H1 (cell line): ENCODE measurements at regions not wholly inside any gene's neighbourhood (a gene's known extent, or its start where the extent isn't known, plus 50 kb on each side); places are given as distances from the start of the nearest gene placed in this dataset.

Source experiments
- CTCF ChIA-PET: fragments of 300-600 bp; sonication (Branson Sonifier 250); formaldehyde crosslinking; loops from one replicate; lab custom pipeline; 2021; ENCODE audit not compliant: partially characterized antibody; lab: Charles Lee
- POLR2A ChIA-PET: fragments of 300-600 bp; sonication (Branson Sonifier 250); formaldehyde crosslinking; loops from one replicate; lab custom pipeline; 2021; ENCODE audit warnings: inconsistent platforms; ENCODE audit not compliant: partially characterized antibody; lab: Charles Lee
- DNase-seq, 2 experiments: peaks; one replicate each; pipeline versions ENCODE4 v3.0.0 to v3.0.0-alpha.2; 2010 to 2022; ENCODE audit warnings: low spot score in 2 of 2, low read depth in 1 of 2, mixed read lengths in 1 of 2
- FAIRE-seq: peaks from 2 replicates; lab custom pipeline; 2011; peaks lifted over from hg19 to GRCh38; lab: Jason Lieb, UNC
- H2AFZ ChIP-seq: 2 replicates; pipeline ENCODE4 v1.8.1; 2012; ENCODE audit warnings: low read length, inconsistent platforms
- H2AK5ac ChIP-seq: 2 replicates; pipeline ENCODE4 v1.6.1; 2013; ENCODE audit warnings: low read depth, low read length
- H2BK120ac ChIP-seq: replicated peaks from 2 replicates; pipeline ENCODE3; 2013; ENCODE audit warnings: low read depth, low read length, inconsistent platforms
- H2BK12ac ChIP-seq: 2 replicates; pipeline ENCODE4 v1.6.1; 2013; ENCODE audit warnings: low read depth, low read length
- H2BK15ac ChIP-seq: 2 replicates; pipeline ENCODE4 v1.6.1; 2013; ENCODE audit warnings: low read length
- H2BK20ac ChIP-seq: 2 replicates; pipeline ENCODE4 v1.6.1; 2013; ENCODE audit warnings: low read length
- H2BK5ac ChIP-seq: 2 replicates; pipeline ENCODE4 v1.6.1; 2013; ENCODE audit warnings: low read depth, low read length
- H3K14ac ChIP-seq: 2 replicates; pipeline ENCODE4 v1.6.1; 2013; ENCODE audit warnings: inconsistent platforms; ENCODE audit not compliant: insufficient read length
- H3K18ac ChIP-seq: 2 replicates; pipeline ENCODE4 v1.6.1; 2013; ENCODE audit warnings: low read length; ENCODE audit errors: extremely low read depth
- H3K23ac ChIP-seq: 2 replicates; pipeline ENCODE4 v1.6.1; 2013; ENCODE audit warnings: inconsistent platforms; ENCODE audit not compliant: insufficient read length
- H3K23me2 ChIP-seq: 2 replicates; pipeline ENCODE4 v1.6.1; 2013; ENCODE audit warnings: low read depth, low read length
- H3K27ac ChIP-seq: 2 replicates; pipeline ENCODE4 v1.6.1; 2011; ENCODE audit warnings: low read depth, low read length, inconsistent platforms
- H3K27me3 ChIP-seq, 4 experiments: replicated peaks in 1 of 4; 1 replicate in 1 of 4; 2 replicates in 3 of 4; pipeline versions ENCODE4 v1.6.1 to v1.8.1; 2011 to 2013; ENCODE audit warnings: low read length in 3 of 4, mild to moderate bottlenecking in 3 of 4, inconsistent platforms in 2 of 4, mixed read lengths in 2 of 4, moderate library complexity in 1 of 4; ENCODE audit not compliant: control insufficient read depth in 3 of 4, insufficient read depth in 3 of 4; ENCODE audit errors: extremely low read depth in 1 of 4
- H3K36me3 ChIP-seq, 4 experiments: 2 replicates each; pipeline versions ENCODE4 v1.6.1 to v1.8.1; 2011 to 2013; ENCODE audit warnings: mild to moderate bottlenecking in 4 of 4, low read length in 3 of 4, moderate library complexity in 2 of 4, control low read depth in 1 of 4, inconsistent platforms in 1 of 4; ENCODE audit not compliant: insufficient read depth in 4 of 4, control insufficient read depth in 2 of 4
- H3K4ac ChIP-seq: replicated peaks from 2 replicates; pipeline ENCODE3; 2013; ENCODE audit warnings: low read length, low read depth, mixed read lengths, inconsistent platforms; ENCODE audit not compliant: insufficient read length
- H3K4me1 ChIP-seq, 4 experiments: replicated peaks in 1 of 4; 1 replicate in 1 of 4; 2 replicates in 3 of 4; pipeline versions ENCODE4 v1.6.1 to v1.8.1; 2011 to 2013; ENCODE audit warnings: low read length in 3 of 4, inconsistent platforms in 2 of 4, mixed read lengths in 1 of 4; ENCODE audit not compliant: insufficient read depth in 4 of 4, control insufficient read depth in 3 of 4
- H3K4me2 ChIP-seq, 2 experiments: 2 replicates each; pipeline versions ENCODE4 v1.6.1 to v1.8.1; 2011 to 2013; ENCODE audit warnings: low read depth in 2 of 2, low read length in 2 of 2, control low read depth in 1 of 2, inconsistent platforms in 1 of 2, mild to moderate bottlenecking in 1 of 2; ENCODE audit not compliant: insufficient read depth in 1 of 2
- H3K4me3 ChIP-seq, 4 experiments: fragments of 200-600, 300-600 bp in 1 of 4; sonication (generic), shearing (Covaris generic), sonication (Bioruptor Twin) in 1 of 4; 2 replicates each; pipeline versions ENCODE4 v1.5.1 to v1.8.1; 2011 to 2016; ENCODE audit warnings: low read length in 4 of 4, low read depth in 3 of 4, control low read depth in 2 of 4, inconsistent platforms in 2 of 4, mild to moderate bottlenecking in 2 of 4, mixed read lengths in 1 of 4, moderate library complexity in 1 of 4; ENCODE audit not compliant: insufficient read depth in 2 of 4; ENCODE audit errors: extremely low read depth in 1 of 4
- H3K56ac ChIP-seq: replicated peaks from 2 replicates; pipeline ENCODE3; 2013; ENCODE audit warnings: low read depth, mild to moderate bottlenecking, mixed read lengths, low read length, inconsistent platforms; ENCODE audit not compliant: insufficient read length
- H3K79me1 ChIP-seq: 2 replicates; pipeline ENCODE4 v1.6.1; 2013; ENCODE audit warnings: low read depth, low read length, control low read depth
- H3K79me2 ChIP-seq, 2 experiments: 2 replicates each; pipeline versions ENCODE4 v1.6.1 to v1.8.1; 2012 to 2013; ENCODE audit warnings: low read length in 2 of 2, mild to moderate bottlenecking in 2 of 2, inconsistent platforms in 1 of 2; ENCODE audit not compliant: insufficient read depth in 2 of 2, control insufficient read depth in 1 of 2
- H3K9ac ChIP-seq, 4 experiments: replicated peaks in 1 of 4; 1 replicate in 1 of 4; 2 replicates in 3 of 4; pipeline versions ENCODE4 v1.6.1 to v1.8.1; 2011 to 2013; ENCODE audit warnings: low read depth in 3 of 4, low read length in 3 of 4, control low read depth in 2 of 4, mild to moderate bottlenecking in 2 of 4, moderate library complexity in 2 of 4, inconsistent platforms in 1 of 4; ENCODE audit errors: extremely low read depth in 1 of 4
- H3K9me3 ChIP-seq, 2 experiments: 2 replicates each; pipeline versions ENCODE4 v1.6.1 to v1.8.1; 2012 to 2013; ENCODE audit warnings: mild to moderate bottlenecking in 2 of 2, moderate library complexity in 2 of 2, control low read depth in 1 of 2, inconsistent platforms in 1 of 2, low read depth in 1 of 2, low read length in 1 of 2, mixed read lengths in 1 of 2; ENCODE audit not compliant: insufficient read depth in 2 of 2
- H4K20me1 ChIP-seq, 2 experiments: replicated peaks in 1 of 2; 2 replicates each; pipeline versions ENCODE3 to v1.8.1; 2011 to 2013; ENCODE audit warnings: inconsistent platforms in 2 of 2, low read length in 2 of 2, mild to moderate bottlenecking in 1 of 2; ENCODE audit not compliant: insufficient read depth in 2 of 2, control insufficient read depth in 1 of 2
- H4K5ac ChIP-seq: 2 replicates; pipeline ENCODE4 v1.6.1; 2013; ENCODE audit warnings: low read length, low read depth, mixed read lengths, inconsistent platforms; ENCODE audit not compliant: insufficient read length
- H4K8ac ChIP-seq: 2 replicates; pipeline ENCODE4 v1.8.0; 2013; ENCODE audit warnings: mild to moderate bottlenecking, moderate library complexity, low read length, inconsistent platforms; ENCODE audit not compliant: insufficient read depth; ENCODE audit errors: extremely low read depth
- H4K91ac ChIP-seq: replicated peaks from 2 replicates; pipeline ENCODE3; 2013; ENCODE audit warnings: low read length, mixed read lengths, inconsistent platforms; ENCODE audit not compliant: insufficient read length
- BACH1 ChIP-seq: IDR thresholded peaks from 2 replicates; pipeline ENCODE4 v1.6.1; 2012; ENCODE audit warnings: low read length, improper control_type of control experiment
- CREB1 ChIP-seq: IDR thresholded peaks from 2 replicates; pipeline ENCODE4 v1.6.1; 2012; ENCODE audit warnings: inconsistent platforms
- EZH2 ChIP-seq: fragments of 200-600 bp; sonication (generic); IDR thresholded peaks from 2 replicates; pipeline ENCODE4 v1.7.1; 2012; ENCODE audit warnings: low read depth, mild to moderate bottlenecking, moderate library complexity, low read length, inconsistent platforms; ENCODE audit not compliant: severe bottlenecking
- GTF2F1 ChIP-seq: IDR thresholded peaks from 2 replicates; pipeline ENCODE4 v1.6.1; 2012; ENCODE audit warnings: low read depth, low read length, improper control_type of control experiment, borderline replicate concordance
- HDAC6 ChIP-seq: IDR thresholded peaks from one replicate; pipeline ENCODE4 v1.7.1; 2012; ENCODE audit warnings: low read depth, mild to moderate bottlenecking, inconsistent platforms, low read length, moderate library complexity
- KDM1A ChIP-seq: fragments of 200-600, 300-600 bp; sonication (generic); IDR thresholded peaks from 2 replicates; pipeline ENCODE4 v1.7.1; 2016; ENCODE audit warnings: mild to moderate bottlenecking, low read length, borderline replicate concordance
- PHF8 ChIP-seq: fragments of 200-600 bp; sonication (generic); conservative IDR thresholded peaks from 2 replicates; pipeline ENCODE4 v1.7.1; 2012; ENCODE audit warnings: low read depth, mild to moderate bottlenecking, inconsistent platforms, low read length, moderate library complexity
- POLR2AphosphoS5 ChIP-seq: IDR thresholded peaks from 2 replicates; pipeline ENCODE4 v1.6.1; 2011; ENCODE audit warnings: low read depth, low read length
- RAD21 ChIP-seq, 2 experiments: IDR thresholded peaks in 1 of 2; conservative IDR thresholded peaks in 1 of 2; 2 replicates each; pipeline ENCODE4 v1.6.1; 2011; ENCODE audit warnings: low read depth in 2 of 2, low read length in 2 of 2, improper control_type of control experiment in 1 of 2, inconsistent platforms in 1 of 2, mild to moderate bottlenecking in 1 of 2, moderate library complexity in 1 of 2
- RFX5 ChIP-seq: IDR thresholded peaks from 2 replicates; pipeline ENCODE4 v1.6.1; 2011; ENCODE audit warnings: low read depth, low read length, improper control_type of control experiment, borderline replicate concordance
- RXRA ChIP-seq: IDR thresholded peaks from 2 replicates; pipeline ENCODE4 v1.6.1; 2011; ENCODE audit warnings: low read depth, mild to moderate bottlenecking, low read length, moderate library complexity; ENCODE audit not compliant: insufficient read depth
- SAP30 ChIP-seq: fragments of 300-600 bp; sonication (generic); IDR thresholded peaks from 2 replicates; pipeline ENCODE4 v1.7.1; 2012; ENCODE audit warnings: low read length, moderate library complexity, mild to moderate bottlenecking, inconsistent platforms; ENCODE audit not compliant: insufficient read depth, insufficient replicate concordance
- SIX5 ChIP-seq: IDR thresholded peaks from 2 replicates; pipeline ENCODE4 v1.6.1; 2011; ENCODE audit warnings: mild to moderate bottlenecking, low read depth, low read length
- USF2 ChIP-seq: IDR thresholded peaks from 2 replicates; pipeline ENCODE4 v1.6.1; 2011; ENCODE audit warnings: low read length, improper control_type of control experiment
- WGBS, 2 experiments: shearing (Covaris generic) in 1 of 2; methylation state at CpG; one replicate each; pipeline versions ENCODE4 v1.1.6 to v1.1.7; 2013 to 2015; ENCODE audit warnings: low lambda C conversion rate in 2 of 2, mixed read lengths in 2 of 2, inconsistent platforms in 1 of 2, low coverage in 1 of 2, missing lambda C conversion rate in 1 of 2; ENCODE audit not compliant: insufficient replicate concordance in 2 of 2, insufficient coverage in 1 of 2, insufficient read length in 1 of 2; ENCODE audit errors: extremely low coverage in 1 of 2, missing lambda C conversion rate in 1 of 2; 5-methylcytosine and 5-hydroxymethylcytosine counted together

GRCh38 chr5:74990194-74990593 lies 62.2 kb downstream of the GCNT4 start:
- H2BK12ac ChIP-seq = no peak overlapping the region
- no peaks in the 10 kb centered on the region for H3K79me2 ChIP-seq
- no peak overlapping the region for H3K4ac ChIP-seq
- H3K27me3 ChIP-seq = no peaks in the 10 kb centered on the region
- DNase-seq (no peak), FAIRE-seq (no peak)
- no peak overlapping the region for H3K14ac ChIP-seq
- TF ChIP-seq POLR2AphosphoS5 = no peak
- TF ChIP-seq SIX5 = no peak
- TF ChIP-seq KDM1A = no peak
- no peak for TF ChIP-seq SAP30
- no peak for TF ChIP-seq EZH2
- no peak for TF ChIP-seq HDAC6
- no peak for TF ChIP-seq RXRA
- TF ChIP-seq RFX5 = no peak
- no peak for TF ChIP-seq USF2
- no peak for TF ChIP-seq RAD21 (IDR thresholded peaks at IDR 0.05 in 1 of 2, conservative IDR thresholded peaks at IDR 0.05 in 1 of 2; ENCODE audit: low read depth in 2 of 2, low read length in 2 of 2)
- TF ChIP-seq PHF8 = no peak
- no peak for TF ChIP-seq CREB1
- TF ChIP-seq GTF2F1 = no peak
- TF ChIP-seq BACH1 = no peak
- H3K36me3 ChIP-seq = no peaks in the 10 kb centered on the region
- H3K18ac ChIP-seq = no peak overlapping the region
- H3K56ac ChIP-seq = no peak overlapping the region
- no peak overlapping the region for H2BK5ac ChIP-seq
- H3K23ac ChIP-seq = no peak overlapping the region
- H4K20me1 ChIP-seq = no peaks in the 10 kb centered on the region
- H2AK5ac ChIP-seq = no peak overlapping the region
- ChIA-PET CTCF (interaction anchor here (0.6 kb wide), 1 partner anchor 1147 kb away, joined by 4 read pairs; no protein-coding TSS in a partner anchor), POLR2A (no interaction called here)
- no peak overlapping the region for H3K27ac ChIP-seq
- no peak overlapping the region for H3K9ac ChIP-seq
- H3K23me2 ChIP-seq = no peaks in the 10 kb centered on the region
- H2BK120ac ChIP-seq = no peak overlapping the region
- H3K4me1 ChIP-seq = no peaks in the 10 kb centered on the region
- no peak overlapping the region for H2AFZ ChIP-seq
- H4K91ac ChIP-seq = no peak overlapping the region
- H3K79me1 ChIP-seq = no peaks in the 10 kb centered on the region
- H2BK15ac ChIP-seq = no peak overlapping the region
- no peak overlapping the region for H4K5ac ChIP-seq
- H3K4me2 ChIP-seq = no peak overlapping the region
- H3K4me3 ChIP-seq = no peak overlapping the region
- no peak overlapping the region for H4K8ac ChIP-seq
- H2BK20ac ChIP-seq = no peak overlapping the region
- H3K9me3 ChIP-seq = 0 out of 4 replicates have a peak, but pooled peaks cover 0 to 3% of the 10 kb centered on the region in 2 experiments
- 98% methylated on average over 6 of the region's 6 CpGs; no CpG with 5 or more reads in 1 of the 2 experiments for WGBS, 2 experiments
